ENCODE measurements at regions not wholly inside any gene's neighbourhood (a gene's known extent, or its start where the extent isn't known, plus 50 kb on each side); places are given as distances from the start of the nearest gene placed in this dataset.

DNA sequence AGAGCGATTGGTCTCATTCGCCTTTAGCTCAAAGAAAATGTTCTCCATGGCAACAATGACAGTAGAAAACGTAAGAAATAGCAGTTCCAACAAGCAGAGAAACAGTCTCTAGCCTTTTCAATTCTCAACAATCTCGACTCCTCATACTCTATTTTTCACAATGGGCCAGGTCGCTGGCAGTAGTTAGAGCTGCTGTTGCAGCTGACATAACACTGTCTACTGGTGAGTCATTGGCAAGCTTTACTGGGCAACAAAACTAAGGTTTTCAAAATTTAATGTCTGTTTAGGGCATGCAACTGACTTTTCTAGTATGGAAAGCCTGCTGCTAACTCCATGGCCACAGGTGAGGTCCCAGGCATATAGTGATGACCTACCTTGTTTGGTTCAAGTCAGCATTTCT is 221.1 kb upstream of the KAZN start:
- Histone ChIP-seq H3K9me2 (replicated peaks; ENCODE audit: low read length) (no peaks in the 10 kb centered on the region), H3K4me2 (ENCODE audit: low read length) (no peak overlapping the region), H2AFZ (ENCODE audit: low read length) (no peak overlapping the region), H3K9me3 (ENCODE audit: low read length) (0 out of 2 replicates have a peak, but pooled peaks cover 3% of the 10 kb centered on the region), H4K20me1 (ENCODE audit: low read length) (no peaks in the 10 kb centered on the region), H3F3A (ENCODE audit: low read length, unreplicated experiment) (peaks cover 5% of the 10 kb centered on the region), H3K27ac (ENCODE audit: low read length) (no peak overlapping the region), H3K4me1 (ENCODE audit: insufficient read depth, low read length) (peaks cover 13% of the 10 kb centered on the region), H3K9ac (ENCODE audit: low read length) (no peak overlapping the region), H3K79me2 (ENCODE audit: low read length) (no peaks in the 10 kb centered on the region), H3K36me3 (ENCODE audit: low read depth, low read length) (no peaks in the 10 kb centered on the region), H3K4me3 (ENCODE audit: low read length) (no peak overlapping the region), H3K27me3 (ENCODE audit: low read length) (no peaks in the 10 kb centered on the region)
- TF ChIP-seq EZH2phosphoT487 (IDR thresholded peaks at IDR 0.05; ENCODE audit: borderline replicate concordance, low read length) (no peak), EZH2 (IDR thresholded peaks at IDR 0.05; ENCODE audit: low read length, unreplicated experiment) (no peak)
- TF ChIP-seq, protein P1, sequence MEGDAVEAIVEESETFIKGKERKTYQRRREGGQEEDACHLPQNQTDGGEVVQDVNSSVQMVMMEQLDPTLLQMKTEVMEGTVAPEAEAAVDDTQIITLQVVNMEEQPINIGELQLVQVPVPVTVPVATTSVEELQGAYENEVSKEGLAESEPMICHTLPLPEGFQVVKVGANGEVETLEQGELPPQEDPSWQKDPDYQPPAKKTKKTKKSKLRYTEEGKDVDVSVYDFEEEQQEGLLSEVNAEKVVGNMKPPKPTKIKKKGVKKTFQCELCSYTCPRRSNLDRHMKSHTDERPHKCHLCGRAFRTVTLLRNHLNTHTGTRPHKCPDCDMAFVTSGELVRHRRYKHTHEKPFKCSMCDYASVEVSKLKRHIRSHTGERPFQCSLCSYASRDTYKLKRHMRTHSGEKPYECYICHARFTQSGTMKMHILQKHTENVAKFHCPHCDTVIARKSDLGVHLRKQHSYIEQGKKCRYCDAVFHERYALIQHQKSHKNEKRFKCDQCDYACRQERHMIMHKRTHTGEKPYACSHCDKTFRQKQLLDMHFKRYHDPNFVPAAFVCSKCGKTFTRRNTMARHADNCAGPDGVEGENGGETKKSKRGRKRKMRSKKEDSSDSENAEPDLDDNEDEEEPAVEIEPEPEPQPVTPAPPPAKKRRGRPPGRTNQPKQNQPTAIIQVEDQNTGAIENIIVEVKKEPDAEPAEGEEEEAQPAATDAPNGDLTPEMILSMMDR (conservative IDR thresholded peaks at IDR 0.05; ENCODE audit: low read depth, low read length), result no peak
- DNase-seq, result peak; percentile 33
- intact Hi-C loops (cut with micrococcal nuclease), result loop anchor here (10.0 kb wide), 1 partner anchor 263 kb away; no protein-coding TSS in a partner anchor
- peak; percentile 84 for ATAC-seq
- ChIA-PET POLR2A (ENCODE audit: unreplicated experiment) (interaction anchor here (0.6 kb wide), 1 partner anchor 55 kb away, joined by 4 read pairs; no protein-coding TSS in a partner anchor), CTCF (interaction anchor here (0.6 kb wide), 1 partner anchor 170 kb away, joined by 6 read pairs; no protein-coding TSS in a partner anchor)
- no TSS peak for BruUV-seq (replicated peaks)

DNA sequence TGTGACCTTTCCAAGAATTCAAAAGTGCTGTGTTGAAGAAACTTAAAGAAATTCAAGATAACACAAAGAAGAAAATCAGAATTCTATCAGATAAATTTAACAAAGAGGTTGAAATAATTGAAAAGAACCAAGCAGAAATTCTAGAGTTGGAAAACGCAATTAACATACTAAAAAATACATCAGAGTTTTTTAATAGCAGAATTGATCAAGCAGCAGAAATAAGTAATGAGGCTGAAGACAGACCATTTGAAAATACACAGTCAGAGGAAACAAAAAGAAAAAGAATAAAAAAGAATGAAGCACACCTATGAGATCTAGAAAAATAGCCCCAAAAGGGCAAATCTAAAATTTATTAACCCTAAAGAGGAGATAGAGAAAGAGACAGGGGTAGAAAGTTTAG is 218.1 kb upstream of the KAZN start:
- no peaks in the 10 kb centered on the region for H3K27me3 ChIP-seq (ENCODE audit: low read length)
- CTCF ChIA-PET, result no interaction called here
- no peak overlapping the region for H3K27ac ChIP-seq (ENCODE audit: low read length)
- H2AFZ ChIP-seq (ENCODE audit: low read length), result no peak overlapping the region
- TF ChIP-seq, protein P1 (conservative IDR thresholded peaks at IDR 0.05; ENCODE audit: low read depth, low read length), result no peak
- H3F3A ChIP-seq (ENCODE audit: low read length, unreplicated experiment), result no peaks in the 10 kb centered on the region
- DNase-seq, result no peak
- H3K4me3 ChIP-seq (ENCODE audit: low read length), result no peak overlapping the region
- no peaks in the 10 kb centered on the region for H3K9me2 ChIP-seq (replicated peaks; ENCODE audit: low read length)
- POLR2A ChIA-PET (ENCODE audit: unreplicated experiment), result no interaction called here
- H3K4me2 ChIP-seq (ENCODE audit: low read length), result no peak overlapping the region
- H4K20me1 ChIP-seq (ENCODE audit: low read length), result no peaks in the 10 kb centered on the region
- H3K4me1 ChIP-seq (ENCODE audit: insufficient read depth, low read length), result no peaks in the 10 kb centered on the region
- H3K36me3 ChIP-seq (ENCODE audit: low read depth, low read length), result no peaks in the 10 kb centered on the region
- no peak overlapping the region for H3K9ac ChIP-seq (ENCODE audit: low read length)
- H3K9me3 ChIP-seq (ENCODE audit: low read length), result 0 out of 2 replicates have a peak, but pooled peaks cover 3% of the 10 kb centered on the region
- ATAC-seq, result no peak
- no peaks in the 10 kb centered on the region for H3K79me2 ChIP-seq (ENCODE audit: low read length)
- no TSS peak for BruUV-seq (replicated peaks)
- intact Hi-C loops (cut with micrococcal nuclease), result no loop called here

DNA sequence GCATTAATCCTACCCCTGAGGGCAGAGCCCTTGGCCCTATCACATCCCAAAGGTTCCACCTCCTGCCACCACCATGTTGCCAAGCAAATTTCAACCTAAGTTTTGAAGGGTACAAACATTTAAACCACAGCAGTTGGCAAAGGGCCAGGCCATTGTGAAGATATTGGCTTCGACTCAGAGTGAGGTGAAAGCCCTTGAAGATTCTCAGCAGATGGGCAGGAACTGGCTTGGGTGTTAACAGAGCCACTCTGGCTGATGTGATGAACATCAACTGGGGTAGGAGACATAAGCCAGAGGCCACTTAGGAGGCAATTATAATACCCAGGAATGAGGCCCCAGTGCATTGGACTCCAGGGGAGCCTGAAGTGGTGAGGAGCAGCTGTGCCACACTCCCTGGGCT is 207.7 kb upstream of the KAZN start:
- no peaks in the 10 kb centered on the region for H3K9me2 ChIP-seq (replicated peaks; ENCODE audit: low read length)
- intact Hi-C loops (cut with micrococcal nuclease), result no loop called here
- no peaks in the 10 kb centered on the region for H3K79me2 ChIP-seq (ENCODE audit: low read length)
- no peak overlapping the region for H3K4me2 ChIP-seq (ENCODE audit: low read length)
- POLR2A ChIA-PET (ENCODE audit: unreplicated experiment), result no interaction called here
- H3F3A ChIP-seq (ENCODE audit: low read length, unreplicated experiment), result no peaks in the 10 kb centered on the region
- no peaks in the 10 kb centered on the region for H3K4me1 ChIP-seq (ENCODE audit: insufficient read depth, low read length)
- no peak overlapping the region for H2AFZ ChIP-seq (ENCODE audit: low read length)
- no peak for TF ChIP-seq EZH2 (IDR thresholded peaks at IDR 0.05; ENCODE audit: low read length, unreplicated experiment)
- TF ChIP-seq EZH2phosphoT487 (IDR thresholded peaks at IDR 0.05; ENCODE audit: borderline replicate concordance, low read length), result no peak
- TF ChIP-seq, protein P1 (conservative IDR thresholded peaks at IDR 0.05; ENCODE audit: low read depth, low read length), result no peak
- no peak overlapping the region for H3K4me3 ChIP-seq (ENCODE audit: low read length)
- DNase-seq (no peak), ATAC-seq (no peak)
- BruUV-seq (replicated peaks), result no TSS peak
- no peak overlapping the region for H3K27ac ChIP-seq (ENCODE audit: low read length)
- no peaks in the 10 kb centered on the region for H3K36me3 ChIP-seq (ENCODE audit: low read depth, low read length)
- H3K9ac ChIP-seq (ENCODE audit: low read length), result no peak overlapping the region
- CTCF ChIA-PET, result no interaction called here
- no peaks in the 10 kb centered on the region for H3K27me3 ChIP-seq (ENCODE audit: low read length)
- H3K9me3 ChIP-seq (ENCODE audit: low read length), result no peaks in the 10 kb centered on the region
- H4K20me1 ChIP-seq (ENCODE audit: low read length), result no peaks in the 10 kb centered on the region
